ENCODE measurements at regions not wholly inside any gene's neighbourhood (a gene's known extent, or its start where the extent isn't known, plus 50 kb on each side); places are given as distances from the start of the nearest gene placed in this dataset.

DNA sequence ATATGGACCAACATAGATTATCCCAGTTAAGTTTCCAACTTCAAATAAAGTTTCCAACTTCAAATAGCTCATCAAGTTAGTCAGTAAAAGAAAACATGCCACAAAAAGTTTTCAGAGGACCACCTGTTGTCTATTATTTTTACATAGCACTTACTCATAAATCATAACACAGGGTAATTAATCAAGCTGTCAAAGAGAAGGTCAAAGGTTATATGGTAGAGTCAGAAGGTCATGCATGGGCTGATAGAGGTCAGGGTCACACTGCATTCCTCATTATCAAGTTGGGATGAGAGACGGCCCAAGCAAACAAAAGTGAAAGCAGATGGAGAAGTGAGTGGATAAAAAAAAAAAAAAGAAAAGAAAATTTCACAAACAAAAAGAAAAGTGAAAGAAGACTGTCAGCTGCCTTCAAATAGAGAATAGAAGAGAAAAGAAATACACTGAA is 145.5 kb upstream of the POU5F2 start:
- H3K27ac ChIP-seq = no peak overlapping the region
- H3K36me3 ChIP-seq = no peaks in the 10 kb centered on the region
- no peaks in the 10 kb centered on the region for H3K27me3 ChIP-seq (ENCODE audit: insufficient read depth, low read depth, severe bottlenecking)
- H3K9me3 ChIP-seq (ENCODE audit: severe bottlenecking) = no peaks in the 10 kb centered on the region
- TF ChIP-seq, protein P1, sequence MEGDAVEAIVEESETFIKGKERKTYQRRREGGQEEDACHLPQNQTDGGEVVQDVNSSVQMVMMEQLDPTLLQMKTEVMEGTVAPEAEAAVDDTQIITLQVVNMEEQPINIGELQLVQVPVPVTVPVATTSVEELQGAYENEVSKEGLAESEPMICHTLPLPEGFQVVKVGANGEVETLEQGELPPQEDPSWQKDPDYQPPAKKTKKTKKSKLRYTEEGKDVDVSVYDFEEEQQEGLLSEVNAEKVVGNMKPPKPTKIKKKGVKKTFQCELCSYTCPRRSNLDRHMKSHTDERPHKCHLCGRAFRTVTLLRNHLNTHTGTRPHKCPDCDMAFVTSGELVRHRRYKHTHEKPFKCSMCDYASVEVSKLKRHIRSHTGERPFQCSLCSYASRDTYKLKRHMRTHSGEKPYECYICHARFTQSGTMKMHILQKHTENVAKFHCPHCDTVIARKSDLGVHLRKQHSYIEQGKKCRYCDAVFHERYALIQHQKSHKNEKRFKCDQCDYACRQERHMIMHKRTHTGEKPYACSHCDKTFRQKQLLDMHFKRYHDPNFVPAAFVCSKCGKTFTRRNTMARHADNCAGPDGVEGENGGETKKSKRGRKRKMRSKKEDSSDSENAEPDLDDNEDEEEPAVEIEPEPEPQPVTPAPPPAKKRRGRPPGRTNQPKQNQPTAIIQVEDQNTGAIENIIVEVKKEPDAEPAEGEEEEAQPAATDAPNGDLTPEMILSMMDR (IDR thresholded peaks at IDR 0.05; ENCODE audit: low read depth, low read length) = no peak
- no peak for DNase-seq
- H3K4me3 ChIP-seq (ENCODE audit: low read depth, low read length) = no peak overlapping the region

DNA sequence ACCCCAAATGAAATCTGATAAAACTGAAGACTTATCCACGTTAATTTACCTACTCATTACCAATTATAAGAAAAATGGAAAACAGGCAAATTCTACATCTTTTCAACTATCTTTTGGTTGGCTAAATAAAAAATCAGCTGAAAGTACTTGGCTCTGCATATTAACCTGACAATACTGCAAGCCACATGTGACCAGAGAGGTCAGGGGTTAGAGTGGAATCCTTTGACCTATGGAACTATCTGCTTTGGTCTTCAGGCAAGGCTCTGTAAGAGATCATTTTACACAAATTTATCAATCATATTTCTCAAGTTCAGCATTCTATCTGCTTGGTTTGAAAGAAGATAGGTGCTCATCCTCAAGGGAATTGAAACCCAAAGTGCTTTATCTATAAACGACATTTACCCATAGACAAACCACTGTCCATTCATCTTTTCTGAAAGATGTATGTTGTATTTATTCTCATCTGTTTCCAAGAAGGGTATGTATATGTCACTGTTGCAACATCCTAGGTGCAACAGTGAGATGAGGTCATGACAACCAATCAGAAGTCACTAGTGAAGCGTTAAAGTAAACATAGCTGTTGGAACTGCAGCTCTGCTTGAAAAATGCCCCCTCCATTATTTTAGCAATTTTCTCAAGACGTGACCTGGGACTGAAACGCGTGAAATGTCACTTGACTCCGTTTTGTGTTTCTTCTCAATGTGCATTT is 144.9 kb upstream of the POU5F2 start:
- H3K27ac ChIP-seq = no peak overlapping the region
- H3K9me3 ChIP-seq (ENCODE audit: severe bottlenecking) = no peaks in the 10 kb centered on the region
- TF ChIP-seq, protein P1 (IDR thresholded peaks at IDR 0.05; ENCODE audit: low read depth, low read length) = no peak
- no peak for DNase-seq
- no peak overlapping the region for H3K4me3 ChIP-seq (ENCODE audit: low read depth, low read length)
- H3K36me3 ChIP-seq = no peaks in the 10 kb centered on the region
- no peaks in the 10 kb centered on the region for H3K27me3 ChIP-seq (ENCODE audit: insufficient read depth, low read depth, severe bottlenecking)

DNA sequence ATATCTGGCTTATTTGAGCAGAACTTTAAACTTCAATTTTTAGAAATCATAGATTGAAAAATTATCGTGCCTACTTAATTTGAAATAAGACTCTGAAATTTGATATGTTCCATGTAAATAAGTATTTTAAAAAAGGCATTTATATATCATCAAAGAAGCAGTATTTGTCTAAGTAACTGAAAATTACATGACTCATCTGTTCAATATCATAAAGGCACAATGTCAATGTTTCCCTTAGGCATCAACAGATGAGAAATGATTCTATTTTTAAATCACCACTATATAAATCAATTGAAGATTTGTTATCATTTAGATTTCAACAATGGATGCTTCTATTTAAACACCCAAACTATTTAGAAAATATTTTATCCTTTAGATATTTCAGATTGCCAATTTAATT is 142.9 kb upstream of the POU5F2 start:
- TF ChIP-seq, protein P1 (IDR thresholded peaks at IDR 0.05; ENCODE audit: low read depth, low read length) = no peak
- DNase-seq = no peak
- no peak overlapping the region for H3K4me3 ChIP-seq (ENCODE audit: low read depth, low read length)
- no peaks in the 10 kb centered on the region for H3K27me3 ChIP-seq (ENCODE audit: insufficient read depth, low read depth, severe bottlenecking)
- no peak overlapping the region for H3K27ac ChIP-seq
- no peaks in the 10 kb centered on the region for H3K36me3 ChIP-seq
- no peaks in the 10 kb centered on the region for H3K9me3 ChIP-seq (ENCODE audit: severe bottlenecking)

DNA sequence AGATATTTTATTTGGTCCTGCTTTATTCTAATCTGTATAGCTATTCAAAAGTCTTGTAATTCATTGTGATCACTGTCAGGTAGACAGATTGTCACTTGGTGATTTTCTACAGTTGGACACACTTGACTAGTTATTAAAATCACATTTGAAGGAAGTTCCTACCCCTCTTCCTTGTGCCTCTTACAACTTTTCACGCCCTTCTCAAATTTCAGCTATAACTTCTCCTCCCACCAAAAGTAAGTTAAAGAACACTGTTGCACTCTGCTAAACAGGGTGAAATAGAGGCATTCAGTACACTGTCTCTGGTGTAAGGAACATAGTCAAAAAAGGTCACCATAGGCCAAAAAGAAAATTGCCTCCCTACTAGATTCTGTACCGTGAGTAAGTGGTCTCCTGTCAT is 142.1 kb upstream of the POU5F2 start:
- TF ChIP-seq, protein P1 (IDR thresholded peaks at IDR 0.05; ENCODE audit: low read depth, low read length) = no peak
- Histone ChIP-seq H3K9me3 (ENCODE audit: severe bottlenecking) (no peaks in the 10 kb centered on the region), H3K27me3 (ENCODE audit: insufficient read depth, low read depth, severe bottlenecking) (no peaks in the 10 kb centered on the region), H3K27ac (no peak overlapping the region), H3K4me3 (ENCODE audit: low read depth, low read length) (no peak overlapping the region), H3K36me3 (no peaks in the 10 kb centered on the region)
- no peak for DNase-seq

DNA sequence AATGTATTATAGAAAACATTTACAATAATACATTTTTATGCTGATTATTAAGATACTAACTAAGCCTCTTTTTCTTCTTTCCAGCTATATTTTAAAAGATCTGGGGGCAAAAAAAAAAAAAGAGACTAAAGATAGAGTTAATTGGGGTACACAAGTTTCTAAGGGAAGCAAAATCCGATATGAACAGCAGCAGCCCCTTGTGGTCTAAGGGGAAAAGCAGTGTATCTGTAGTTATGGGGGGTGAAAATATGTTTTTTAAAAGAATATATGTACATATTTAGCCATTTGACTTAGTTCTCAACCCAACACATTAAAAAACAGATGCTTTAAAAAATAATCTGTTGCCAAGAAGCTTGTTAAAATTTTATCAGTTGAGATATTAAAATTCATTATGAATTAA is 134.3 kb upstream of the POU5F2 start:
- no peaks in the 10 kb centered on the region for H3K27me3 ChIP-seq (ENCODE audit: insufficient read depth, low read depth, severe bottlenecking)
- TF ChIP-seq, protein P1 (IDR thresholded peaks at IDR 0.05; ENCODE audit: low read depth, low read length) = no peak

DNA sequence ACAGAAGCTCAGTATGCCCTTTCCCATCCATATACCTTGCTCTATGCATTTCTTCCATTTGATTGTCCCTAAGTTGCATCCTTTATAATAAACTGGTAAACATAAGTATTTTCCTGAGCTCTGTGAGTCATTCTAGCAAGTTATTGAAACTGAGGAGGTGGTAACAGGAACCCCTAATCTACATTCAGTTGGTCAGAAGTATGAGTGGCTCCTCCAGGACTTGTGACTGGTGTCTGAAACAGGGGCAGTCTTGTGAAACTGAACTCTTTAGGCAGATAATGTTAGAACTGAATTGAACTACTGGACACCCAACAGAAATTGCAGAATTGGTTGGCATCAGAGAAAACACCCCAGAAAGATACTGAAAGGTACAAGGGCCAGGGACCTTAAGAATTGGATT is 133.1 kb upstream of the POU5F2 start:
- no peak overlapping the region for H3K27ac ChIP-seq
- TF ChIP-seq, protein P1 (IDR thresholded peaks at IDR 0.05; ENCODE audit: low read depth, low read length) = no peak
- no peaks in the 10 kb centered on the region for H3K9me3 ChIP-seq (ENCODE audit: severe bottlenecking)
- H3K27me3 ChIP-seq (ENCODE audit: insufficient read depth, low read depth, severe bottlenecking) = no peaks in the 10 kb centered on the region
- no peak for DNase-seq
- no peaks in the 10 kb centered on the region for H3K36me3 ChIP-seq
- no peak overlapping the region for H3K4me3 ChIP-seq (ENCODE audit: low read depth, low read length)

More for the DNA sequence above, 134.3 kb upstream of the POU5F2 start:
- DNase-seq = no peak
- Histone ChIP-seq H3K9me3 (ENCODE audit: severe bottlenecking) (no peaks in the 10 kb centered on the region), H3K4me3 (ENCODE audit: low read depth, low read length) (no peak overlapping the region), H3K36me3 (no peaks in the 10 kb centered on the region), H3K27ac (no peak overlapping the region)
